Epithelial cell of proximal tubule (primary cell): ENCODE measurements at regions not wholly inside any gene's neighbourhood (a gene's known extent, or its start where the extent isn't known, plus 50 kb on each side); places are given as distances from the start of the nearest gene placed in this dataset.
A peak's percentile ranks its signal among the peaks of the same experiment; 100 is the strongest.

ENCODE experiments used
- DNase-seq: peaks from one replicate; pipeline ENCODE4 v3.0.0-alpha.2; 2011; ENCODE audit warnings: low read depth
- H3K4me3 ChIP-seq: 2 replicates; pipeline ENCODE4 v1.5.1; 2011; ENCODE audit warnings: low read depth, mild to moderate bottlenecking, low read length
- CTCF ChIP-seq: conservative IDR thresholded peaks from 2 replicates; pipeline ENCODE4 v1.5.1; 2012; ENCODE audit warnings: low read depth, mild to moderate bottlenecking, low read length

GRCh38 chr6:166106076-166106686, 61.5 kb downstream of the TBXT start:
- TF ChIP-seq CTCF = peak; percentile 93
- DNase-seq = no peak
- no peak overlapping the region for H3K4me3 ChIP-seq

GRCh38 chr6:166105341-166106075, 62.1 kb downstream of the TBXT start:
- DNase-seq = no peak
- TF ChIP-seq CTCF = no peak
- H3K4me3 ChIP-seq = no peak overlapping the region

GRCh38 chr6:166104872-166105271, 62.8 kb downstream of the TBXT start:
- TF ChIP-seq CTCF = no peak

GRCh38 chr6:166104107-166104506, 63.5 kb downstream of the TBXT start:
- DNase-seq = no peak
- H3K4me3 ChIP-seq = no peak overlapping the region
- no peak for TF ChIP-seq CTCF

More at GRCh38 chr6:166104872-166105271, 62.8 kb downstream of the TBXT start:
- H3K4me3 ChIP-seq = no peak overlapping the region
- no peak for DNase-seq

- DNase-seq = no peak
- no peak overlapping the region for H3K4me3 ChIP-seq
- no peak for TF ChIP-seq CTCF
Observed at GRCh38 chr6:166101819-166102419, 65.7 kb downstream of the TBXT start.

GRCh38 chr6:166097914-166098522, 69.6 kb downstream of the TBXT start:
- peak overlapping the region; percentile 48 for H3K4me3 ChIP-seq
- peak; percentile 95 for TF ChIP-seq CTCF
- DNase-seq = no peak
